HG03060 (cell line): ENCODE measurements at regions not wholly inside any gene's neighbourhood (a gene's known extent, or its start where the extent isn't known, plus 50 kb on each side); places are given as distances from the start of the nearest gene placed in this dataset.

ENCODE experiments used
- ATAC-seq: cut with Tn5 transposase; IDR thresholded peaks from one replicate; pipeline ENCODE4 v1.9.1; 2021; ENCODE audit warnings: low read depth, moderate number of reproducible peaks; ENCODE audit not compliant: unreplicated experiment

DNA sequence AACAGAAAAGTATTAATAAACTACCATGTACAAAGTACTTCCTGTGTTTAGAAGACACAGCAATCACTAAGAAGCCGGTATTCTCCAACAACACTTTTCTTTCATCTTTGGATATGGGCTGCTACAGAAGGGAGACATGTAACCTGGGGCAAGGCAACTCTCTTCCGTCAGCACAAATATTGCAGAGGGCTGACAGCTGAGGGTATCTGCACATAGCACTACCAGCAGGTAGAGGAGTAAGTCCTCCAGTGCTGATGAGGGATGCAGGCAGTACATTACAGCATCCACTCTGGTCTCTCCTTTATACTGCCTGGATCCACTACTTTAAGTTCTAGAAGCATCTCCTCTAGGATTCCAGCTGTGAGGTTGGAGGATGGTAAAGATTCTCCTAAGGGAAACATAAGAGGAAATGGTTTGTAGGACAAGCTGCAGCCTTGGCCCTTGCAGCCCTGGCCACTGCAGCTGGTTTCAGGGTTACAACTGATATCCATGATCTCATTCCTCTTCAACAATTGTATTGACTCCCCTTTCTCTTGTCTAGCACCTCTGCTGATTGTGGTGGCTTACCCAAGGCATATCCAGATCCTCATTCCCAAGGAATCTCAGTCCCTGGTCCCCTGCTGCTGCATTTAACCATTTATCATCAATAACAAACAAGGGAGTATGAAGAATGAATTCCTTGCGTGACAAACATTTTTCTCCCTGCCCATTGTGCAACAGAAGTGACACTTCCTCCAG lies 110.7 kb upstream of the ADGRF1 start:
- no peak for ATAC-seq

DNA sequence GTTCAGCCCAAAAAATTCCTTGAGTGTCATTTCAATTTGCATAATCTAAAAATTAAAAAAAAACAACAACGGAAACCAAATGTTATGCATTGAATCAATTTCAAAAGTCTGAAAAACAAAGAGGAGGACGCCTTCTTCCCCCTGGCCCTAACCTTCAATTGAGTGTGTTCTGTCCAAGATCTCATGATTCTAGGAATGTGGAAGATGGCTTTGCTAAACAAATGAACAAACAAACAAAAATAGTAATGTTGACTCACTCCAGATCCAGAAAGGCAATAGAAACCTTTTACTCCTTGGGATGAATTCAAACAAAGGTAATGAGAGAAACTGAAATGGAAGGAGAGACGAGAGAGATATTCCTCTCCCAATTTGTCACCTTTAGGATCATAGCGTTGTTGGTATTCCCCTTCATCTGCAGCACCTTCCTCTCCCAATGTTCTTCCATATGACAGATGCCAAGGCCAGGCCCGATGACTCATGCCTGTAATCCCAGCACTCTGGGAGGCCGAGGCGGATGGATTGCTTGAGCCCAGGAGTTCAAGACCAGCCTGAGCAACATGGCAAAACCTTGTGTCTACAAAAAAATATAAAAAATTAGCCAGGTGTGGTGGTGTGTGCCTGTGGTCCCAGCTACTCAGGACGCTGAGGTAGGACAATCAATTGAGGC lies 109.2 kb upstream of the ADGRF1 start:
- ATAC-seq, result no peak

DNA sequence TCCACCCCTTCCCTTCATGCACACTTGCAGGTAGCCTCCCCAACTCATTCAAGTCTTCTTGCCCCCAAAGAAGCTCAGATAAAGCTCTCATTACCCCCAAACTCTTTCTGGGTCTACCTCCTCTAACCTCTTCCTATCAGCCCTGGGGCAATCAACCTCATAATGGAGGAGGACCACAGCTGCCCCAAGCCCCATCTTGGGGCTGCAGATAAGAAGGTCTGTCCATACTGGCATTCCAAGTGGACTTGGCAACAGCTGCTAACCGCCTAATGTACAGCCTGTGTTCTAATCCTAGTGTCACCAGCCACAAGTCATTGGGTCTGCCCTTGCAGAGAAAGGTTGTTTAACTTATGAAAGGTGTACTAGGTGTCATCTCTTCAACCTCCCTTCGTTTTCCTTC lies 107.4 kb upstream of the ADGRF1 start:
- no peak for ATAC-seq

DNA sequence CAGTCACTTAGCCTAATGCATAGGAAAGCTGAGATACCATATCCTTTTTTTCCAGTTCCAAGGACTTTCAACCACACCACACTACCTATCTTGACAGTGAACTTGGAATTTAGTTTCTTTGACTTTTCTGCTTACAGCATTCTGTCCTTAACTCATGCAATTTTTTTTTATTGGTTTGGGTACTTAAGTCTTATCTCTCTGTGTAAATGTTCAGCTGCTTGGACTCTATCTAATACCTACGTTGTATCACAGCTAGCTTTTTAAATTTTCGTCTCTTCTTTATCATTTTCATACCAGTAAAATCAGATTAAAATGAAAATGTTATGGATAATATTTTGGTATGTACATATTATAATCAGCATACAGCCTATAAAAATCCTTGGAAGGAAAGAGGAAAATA lies 106.9 kb upstream of the ADGRF1 start:
- ATAC-seq, result no peak

DNA sequence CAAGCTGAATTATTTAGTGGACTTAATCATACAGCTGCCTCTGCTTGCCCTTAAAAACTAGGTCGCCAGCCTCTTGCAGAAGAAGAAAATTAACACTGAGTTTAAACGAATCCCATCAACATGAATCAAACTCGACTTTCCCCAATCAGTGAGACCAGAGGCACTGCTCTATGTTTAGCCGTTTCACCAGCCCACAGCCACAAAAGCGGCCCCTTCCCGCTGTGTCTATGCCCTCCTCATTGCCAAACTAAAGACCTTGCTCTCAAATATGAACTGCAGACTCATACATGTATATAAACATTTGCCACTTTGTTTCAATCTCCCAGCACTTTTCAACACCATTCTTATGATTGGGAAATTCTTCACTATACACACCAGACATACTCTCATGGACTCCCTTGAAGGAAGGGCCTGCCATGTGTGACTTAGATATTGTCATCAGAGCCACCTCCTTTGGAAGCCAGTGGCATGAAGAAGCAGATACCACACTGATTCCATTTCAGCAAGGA lies 105.8 kb upstream of the ADGRF1 start:
- no peak for ATAC-seq

DNA sequence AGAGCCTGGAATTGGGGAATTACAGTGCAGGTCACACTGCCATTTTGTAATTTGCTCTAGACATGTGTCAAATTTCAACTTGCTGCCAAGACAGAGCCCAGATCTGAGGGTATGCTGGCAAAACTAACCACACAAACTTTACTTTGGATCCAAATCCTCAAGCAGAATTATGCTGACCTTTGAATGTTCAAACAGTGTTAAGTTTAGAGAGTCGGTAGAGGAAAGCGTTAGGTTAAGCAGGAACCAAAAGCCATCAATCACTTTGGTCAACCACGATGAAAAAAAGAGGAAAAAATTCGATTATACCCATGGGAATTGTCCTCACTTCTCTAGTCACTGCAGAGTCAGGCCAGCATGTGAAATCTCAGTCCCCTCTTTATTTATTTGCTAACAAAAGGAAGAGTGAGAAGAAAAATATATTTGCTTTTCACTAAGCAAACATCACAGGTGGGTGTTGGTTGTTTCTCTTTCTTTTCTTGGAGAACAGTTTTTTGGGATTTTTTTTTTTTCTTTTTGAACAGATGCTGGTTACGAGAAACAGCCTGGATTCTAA lies 105.1 kb upstream of the ADGRF1 start:
- ATAC-seq, result no peak

DNA sequence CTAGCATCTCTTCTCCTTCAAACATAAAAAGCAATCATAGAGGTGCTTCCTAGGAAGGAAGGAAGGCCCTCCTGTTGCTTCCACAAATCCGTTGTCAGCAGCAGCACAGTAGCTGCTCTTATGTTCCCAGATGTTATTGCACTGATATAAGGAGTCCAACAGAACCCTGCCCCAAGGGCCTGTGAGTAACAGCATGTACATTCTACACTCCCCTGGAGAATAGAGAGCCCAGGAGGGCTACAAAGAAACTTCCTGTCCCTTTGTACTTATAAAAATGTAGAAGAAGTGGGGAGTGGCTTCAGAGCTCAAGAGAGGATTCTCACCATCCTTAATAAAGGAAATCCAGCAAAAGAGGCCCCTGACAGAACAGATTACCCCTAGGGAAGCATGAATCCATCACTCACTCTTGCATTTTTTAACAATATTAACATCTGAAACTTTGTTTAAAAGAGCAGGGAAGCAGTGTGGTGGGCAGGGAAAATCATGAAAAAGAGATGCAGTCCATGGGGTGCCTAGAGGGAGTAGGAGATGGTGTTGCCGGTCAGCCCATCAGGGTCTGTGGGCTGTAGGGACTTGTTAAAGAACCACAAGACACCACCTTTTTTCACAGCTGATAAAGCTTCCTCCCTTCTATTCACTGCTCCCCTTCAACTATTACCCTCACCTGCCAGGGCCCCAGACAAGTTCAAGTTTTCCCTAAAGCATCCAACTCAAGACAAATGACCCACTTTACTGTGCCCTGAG lies 104.5 kb upstream of the ADGRF1 start:
- no peak for ATAC-seq

DNA sequence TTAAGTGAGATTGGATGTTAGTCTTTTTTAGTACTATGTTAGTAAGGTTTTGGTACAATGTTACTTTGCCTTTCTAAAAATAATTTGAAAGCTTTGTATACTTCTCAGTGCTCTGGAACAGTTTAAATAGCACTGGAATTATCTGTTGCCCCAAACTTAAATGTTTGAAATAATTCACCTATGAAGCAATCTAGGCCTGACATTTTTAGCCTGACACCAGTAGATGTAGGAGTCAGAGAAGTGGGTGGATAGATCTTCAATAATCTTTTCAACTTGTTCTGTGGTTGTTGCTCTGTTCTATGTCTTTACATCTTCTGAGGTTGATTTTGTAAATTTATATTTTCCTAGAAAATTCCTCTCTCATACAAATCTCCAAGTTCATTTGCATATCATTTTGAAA lies 103.1 kb upstream of the ADGRF1 start:
- ATAC-seq, result no peak

DNA sequence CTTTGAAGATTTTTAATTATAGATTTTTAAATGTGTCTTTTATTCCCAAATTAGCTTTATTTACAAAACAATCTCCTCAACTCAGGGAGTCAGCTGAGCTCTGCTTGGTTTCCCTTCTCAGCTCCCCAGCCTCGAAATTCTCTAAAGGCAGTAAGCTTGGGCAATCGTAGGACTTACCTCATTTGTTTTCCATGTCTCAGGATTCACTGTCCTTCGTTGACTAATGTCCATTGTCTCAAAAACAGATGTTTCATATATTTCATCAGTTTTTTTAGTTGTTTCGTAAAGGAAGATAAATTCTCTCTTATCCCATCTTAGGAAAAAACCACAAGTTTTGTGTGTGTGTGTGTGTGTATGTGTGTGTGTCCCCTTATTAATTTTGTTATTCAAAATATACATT lies 102.2 kb upstream of the ADGRF1 start:
- ATAC-seq, result no peak

DNA sequence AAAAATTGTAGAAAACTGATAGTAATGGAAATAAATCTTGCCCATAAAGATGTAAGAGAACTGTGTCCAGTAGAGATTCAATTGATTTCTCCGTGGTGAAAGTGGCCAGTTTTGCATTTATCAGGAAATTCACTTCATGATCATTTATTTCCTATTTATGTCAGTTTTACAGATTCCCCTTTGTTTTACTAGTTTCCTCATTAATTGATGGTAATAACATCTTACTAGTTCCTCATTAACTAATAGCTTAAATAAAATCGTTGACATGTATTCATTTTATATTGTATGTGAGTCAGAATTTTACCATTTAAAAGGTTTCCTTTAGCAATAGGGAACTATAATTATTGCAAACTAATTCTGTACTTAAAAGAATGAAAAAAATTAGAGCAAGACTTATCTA lies 99.8 kb upstream of the ADGRF1 start:
- no peak for ATAC-seq

DNA sequence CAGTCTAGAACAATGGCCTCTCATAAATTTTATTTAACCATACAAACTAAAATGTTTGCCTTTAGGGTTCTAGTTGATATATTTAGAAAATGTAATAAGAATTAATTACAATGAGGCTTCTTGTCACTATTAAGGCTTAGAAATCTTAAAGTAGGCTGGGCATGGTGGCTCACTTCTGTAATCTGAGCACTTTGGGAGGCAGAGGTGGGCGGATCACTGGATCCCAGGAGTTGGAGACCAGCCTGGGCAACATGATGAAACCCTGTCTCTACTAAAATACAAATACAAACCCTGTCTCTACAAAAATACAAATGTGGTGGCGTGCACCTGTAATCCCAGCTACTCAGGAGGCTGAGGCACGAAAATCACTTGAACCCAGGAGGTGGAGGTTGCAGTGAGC lies 99.0 kb upstream of the ADGRF1 start:
- ATAC-seq, result no peak

DNA sequence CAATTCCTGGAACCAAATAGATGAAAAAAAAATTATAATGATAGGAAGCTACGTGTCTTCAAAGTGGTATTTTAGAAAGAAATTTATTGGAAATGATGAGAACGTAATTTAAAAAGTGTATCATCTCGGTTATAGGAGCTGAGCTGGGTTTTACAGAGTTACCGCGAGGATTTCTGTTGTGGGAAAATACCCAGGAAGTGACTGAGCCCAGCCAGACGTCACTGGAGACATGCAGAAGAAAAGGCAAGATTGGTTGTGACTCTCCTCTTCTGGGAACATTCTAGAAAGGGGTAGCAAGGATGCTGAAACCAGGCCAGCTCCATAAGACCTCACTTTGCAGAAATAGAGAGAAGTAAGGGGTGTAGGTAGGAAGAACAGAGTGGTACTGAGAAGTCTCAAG lies 95.9 kb upstream of the ADGRF1 start:
- ATAC-seq, result no peak

DNA sequence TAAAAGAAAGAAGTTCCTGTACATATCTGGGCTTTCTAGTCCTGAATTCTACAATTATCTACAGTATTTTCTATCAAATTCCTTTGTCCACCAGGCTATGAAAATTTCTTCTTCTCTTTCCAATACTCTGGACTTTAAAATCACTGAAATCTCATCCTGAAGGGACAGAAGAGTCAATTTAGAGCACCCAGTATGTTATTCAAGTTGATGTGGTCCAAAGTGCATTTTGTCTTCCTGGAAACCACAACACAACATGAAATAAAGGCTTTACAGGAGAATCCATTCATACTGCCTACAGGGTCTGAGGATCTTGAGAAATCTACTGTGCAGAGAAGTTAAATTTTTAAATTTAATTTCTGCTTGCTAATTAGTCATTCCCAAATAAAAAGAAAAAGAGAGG lies 94.9 kb upstream of the ADGRF1 start:
- ATAC-seq, result no peak

DNA sequence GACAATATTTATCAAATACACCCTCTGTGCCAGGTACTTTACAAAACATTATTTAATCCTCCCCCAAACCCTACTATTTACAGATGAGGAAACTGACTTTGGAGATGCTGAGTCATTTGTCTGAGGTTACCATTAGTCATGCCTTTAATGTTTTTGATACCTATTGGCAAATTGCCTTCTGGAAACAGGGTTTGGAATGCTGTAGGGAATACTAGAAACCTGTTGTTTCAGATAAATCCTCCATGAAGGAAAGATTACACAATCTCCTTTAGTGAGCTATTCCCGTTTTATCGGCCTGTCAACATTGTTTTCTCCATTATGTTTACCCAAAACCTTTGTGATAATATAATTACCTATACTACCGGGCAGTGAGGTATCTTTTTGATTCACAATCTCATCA lies 93.6 kb upstream of the ADGRF1 start:
- ATAC-seq, result no peak

DNA sequence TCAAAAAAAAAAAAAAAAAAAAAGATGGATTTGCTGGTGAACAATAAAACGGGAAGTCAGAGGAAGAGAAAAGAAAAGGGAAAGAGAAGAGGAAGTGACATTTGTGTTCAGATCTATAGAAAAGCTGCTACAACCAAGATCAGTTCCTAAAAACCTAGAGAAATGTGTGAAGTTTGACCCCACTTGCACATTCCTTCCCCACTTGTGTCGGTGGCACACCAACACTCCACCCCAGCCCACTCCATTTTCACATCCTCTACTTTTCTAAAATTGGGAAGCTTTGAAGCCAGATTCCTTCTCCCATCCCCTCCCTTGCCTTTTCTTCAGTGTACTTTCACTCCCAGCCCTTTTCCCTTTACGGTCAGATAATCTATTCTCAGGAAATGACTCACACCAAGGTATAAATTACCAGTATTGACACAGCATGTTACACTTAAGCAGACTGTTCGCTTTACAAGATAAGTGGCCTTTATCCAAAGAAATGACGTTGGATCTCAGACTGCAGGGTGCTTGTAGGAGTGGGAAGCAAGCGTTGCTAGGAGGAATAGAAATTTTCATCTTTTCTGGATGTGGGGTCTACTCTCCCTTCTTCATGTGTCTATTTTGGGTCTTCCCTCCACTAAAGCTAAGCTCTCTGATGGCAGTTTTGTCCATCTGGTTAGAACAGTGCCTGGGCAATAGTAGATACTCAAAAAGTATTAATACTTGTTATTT lies 92.5 kb upstream of the ADGRF1 start:
- no peak for ATAC-seq

DNA sequence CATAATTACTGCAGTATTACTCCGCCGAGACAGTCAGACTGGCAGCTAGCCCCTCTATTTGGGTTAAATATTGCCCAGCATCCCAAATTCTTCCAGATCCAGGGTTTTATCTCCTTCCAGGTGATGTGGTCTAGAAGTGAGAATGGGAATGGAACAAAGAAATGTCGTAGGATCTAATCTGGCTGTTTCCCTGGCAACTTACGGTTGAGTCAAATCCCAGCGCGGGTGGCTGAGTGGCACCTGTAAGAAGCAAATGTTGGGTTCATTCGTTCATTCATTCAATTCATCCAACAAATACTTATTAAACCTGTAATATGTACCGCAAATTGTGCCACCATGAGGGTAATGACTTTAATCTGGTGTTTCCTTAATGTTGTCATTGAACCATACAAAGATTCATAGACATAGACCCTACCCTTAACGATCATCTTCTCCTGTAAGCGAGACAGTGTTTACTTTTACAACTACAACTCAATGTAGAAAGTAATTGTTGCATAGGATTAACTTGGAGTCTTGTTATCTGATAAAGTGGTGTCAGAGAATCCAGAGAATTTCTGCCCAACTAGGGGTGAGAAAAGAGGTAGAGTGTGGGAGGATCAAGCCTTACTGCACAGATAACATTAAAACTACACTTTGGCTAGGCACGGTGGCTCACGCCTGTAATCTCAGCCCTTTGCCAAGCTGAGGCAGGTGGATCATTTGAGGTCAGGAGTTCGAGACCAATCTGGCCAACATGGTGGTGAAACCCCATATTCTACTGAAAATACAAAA lies 91.3 kb upstream of the ADGRF1 start:
- ATAC-seq, result no peak

DNA sequence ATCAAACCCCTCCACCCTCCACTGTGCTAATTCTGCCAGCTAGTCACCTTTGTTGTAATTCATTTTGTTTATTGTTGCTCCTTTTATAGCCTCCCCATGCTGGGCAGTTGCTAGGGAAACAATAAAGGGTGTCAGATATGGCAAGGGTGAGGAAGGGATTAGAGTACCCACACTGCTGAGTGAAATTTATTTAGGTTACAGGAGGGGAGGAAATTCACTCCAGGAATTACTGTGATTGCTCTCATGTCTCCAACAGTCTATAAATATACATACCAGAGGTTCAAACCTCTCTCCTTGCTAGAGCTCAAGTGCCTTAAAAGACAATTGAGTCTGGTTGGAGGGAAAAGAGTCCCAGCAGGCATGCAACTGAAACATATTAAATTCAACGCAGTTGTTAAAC lies 90.6 kb upstream of the ADGRF1 start:
- ATAC-seq, result no peak

DNA sequence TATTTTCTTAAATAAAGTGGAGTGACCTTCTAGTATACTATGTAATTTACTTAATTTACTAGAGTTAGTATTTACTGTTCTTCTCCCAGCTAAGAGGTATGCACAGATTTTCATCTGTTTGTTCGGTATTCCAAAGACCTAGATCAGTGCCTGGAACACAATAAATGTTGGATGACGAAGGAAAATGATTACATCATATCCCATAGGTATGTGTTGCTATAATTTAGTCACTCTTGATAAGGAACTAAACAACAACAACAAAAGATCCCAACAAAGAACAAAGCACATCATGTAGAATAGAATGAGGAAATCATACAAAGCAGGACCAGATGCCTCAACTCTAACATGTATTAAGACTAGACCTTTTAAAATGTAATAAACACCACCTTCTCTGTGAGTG lies 89.6 kb upstream of the ADGRF1 start:
- no peak for ATAC-seq

DNA sequence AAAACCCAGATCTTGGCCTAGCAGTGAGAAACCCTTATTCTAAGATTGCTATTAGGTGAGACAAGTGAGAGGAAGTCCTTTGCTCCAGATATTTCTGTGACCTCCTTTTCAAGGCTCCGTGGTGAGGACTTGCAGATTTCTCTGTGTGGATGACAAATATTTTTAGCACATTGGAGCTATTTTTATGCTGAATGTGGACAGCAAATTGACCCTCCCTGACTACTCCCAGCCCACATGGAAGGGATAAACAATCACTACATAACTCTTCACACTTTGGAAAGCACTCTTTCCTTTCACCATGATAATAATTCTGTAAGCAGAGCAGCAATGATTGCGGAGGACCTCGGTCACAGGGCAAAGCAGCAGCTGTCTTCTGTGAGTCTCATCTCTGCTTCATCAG lies 88.0 kb upstream of the ADGRF1 start:
- no peak for ATAC-seq

DNA sequence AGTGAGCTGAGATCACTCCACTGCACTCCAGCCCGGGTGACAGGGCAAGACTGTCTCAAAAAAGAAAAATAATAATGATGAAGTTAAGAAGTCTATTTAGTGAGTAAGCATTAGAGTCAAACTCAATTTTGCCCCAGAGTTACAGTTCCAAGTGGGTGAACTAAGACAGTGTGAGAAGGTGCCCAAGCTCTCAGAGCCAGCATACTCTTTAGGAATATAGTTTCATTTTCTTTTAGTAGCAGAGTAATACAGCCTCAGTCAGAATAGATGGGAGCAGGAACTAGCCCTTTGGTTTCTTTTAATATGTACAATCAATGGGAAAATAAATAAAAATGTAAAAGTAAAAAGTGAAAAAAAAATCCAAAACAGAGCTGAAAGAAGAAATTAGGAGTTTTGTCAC lies 87.0 kb upstream of the ADGRF1 start:
- no peak for ATAC-seq
